Keratinocyte (primary cell): ENCODE measurements at regions not wholly inside any gene's neighbourhood (a gene's known extent, or its start where the extent isn't known, plus 50 kb on each side); places are given as distances from the start of the nearest gene placed in this dataset.

Source experiments
- EZH2 ChIP-seq: IDR thresholded peaks from one replicate; pipeline ENCODE4 v1.6.1; 2012; ENCODE audit warnings: inconsistent platforms, mild to moderate bottlenecking, low read length, moderate library complexity
- TF ChIP-seq, protein P1 (sequence below), 3 experiments: IDR thresholded peaks in 1 of 3; conservative IDR thresholded peaks in 1 of 3; optimal IDR thresholded peaks in 1 of 3; 2 replicates in 2 of 3; 3 replicates in 1 of 3; pipeline versions ENCODE3 to v1.5.1; 2011; ENCODE audit warnings: low read length in 3 of 3, mild to moderate bottlenecking in 3 of 3, moderate library complexity in 2 of 3, control low read depth in 1 of 3, inconsistent platforms in 1 of 3; ENCODE audit not compliant: insufficient read depth in 2 of 3; ENCODE audit errors: extremely low read depth in 1 of 3

DNA sequence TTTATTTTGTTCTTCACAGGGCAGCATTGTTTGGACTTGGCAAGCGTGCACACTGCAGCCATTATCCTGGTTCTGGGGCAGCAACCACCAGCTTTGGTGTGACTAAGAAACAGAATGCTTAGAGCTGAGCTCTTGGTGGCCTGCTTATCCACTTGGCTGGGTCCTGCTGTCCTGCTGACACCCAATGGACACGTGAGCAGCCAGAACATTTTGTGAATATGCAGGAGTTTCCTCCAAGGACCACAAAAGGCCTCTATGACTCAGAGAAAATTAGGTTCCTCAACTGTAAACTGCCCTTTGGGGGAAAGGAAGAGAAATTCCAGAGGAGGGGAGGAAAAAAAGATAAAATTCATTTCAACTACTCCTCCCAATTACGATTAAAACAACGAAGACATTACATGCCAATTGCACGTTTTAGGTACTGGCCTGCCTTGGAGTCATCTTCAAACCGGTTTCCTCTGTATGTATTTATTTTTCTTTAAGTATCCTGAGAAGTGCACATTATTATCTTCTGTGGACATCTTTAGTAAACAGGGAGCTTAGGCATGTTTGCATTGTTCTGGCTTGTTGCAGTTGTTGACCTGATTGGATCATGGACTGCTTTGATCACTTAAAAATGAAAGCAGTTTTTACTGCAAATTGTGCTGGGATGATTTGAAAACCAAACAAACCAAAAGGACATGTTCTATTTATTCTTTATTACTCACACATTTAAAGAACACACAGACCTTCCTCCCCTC, 82.3 kb upstream of the TLE4 start:
- TF ChIP-seq, protein P1, sequence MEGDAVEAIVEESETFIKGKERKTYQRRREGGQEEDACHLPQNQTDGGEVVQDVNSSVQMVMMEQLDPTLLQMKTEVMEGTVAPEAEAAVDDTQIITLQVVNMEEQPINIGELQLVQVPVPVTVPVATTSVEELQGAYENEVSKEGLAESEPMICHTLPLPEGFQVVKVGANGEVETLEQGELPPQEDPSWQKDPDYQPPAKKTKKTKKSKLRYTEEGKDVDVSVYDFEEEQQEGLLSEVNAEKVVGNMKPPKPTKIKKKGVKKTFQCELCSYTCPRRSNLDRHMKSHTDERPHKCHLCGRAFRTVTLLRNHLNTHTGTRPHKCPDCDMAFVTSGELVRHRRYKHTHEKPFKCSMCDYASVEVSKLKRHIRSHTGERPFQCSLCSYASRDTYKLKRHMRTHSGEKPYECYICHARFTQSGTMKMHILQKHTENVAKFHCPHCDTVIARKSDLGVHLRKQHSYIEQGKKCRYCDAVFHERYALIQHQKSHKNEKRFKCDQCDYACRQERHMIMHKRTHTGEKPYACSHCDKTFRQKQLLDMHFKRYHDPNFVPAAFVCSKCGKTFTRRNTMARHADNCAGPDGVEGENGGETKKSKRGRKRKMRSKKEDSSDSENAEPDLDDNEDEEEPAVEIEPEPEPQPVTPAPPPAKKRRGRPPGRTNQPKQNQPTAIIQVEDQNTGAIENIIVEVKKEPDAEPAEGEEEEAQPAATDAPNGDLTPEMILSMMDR (optimal IDR thresholded peaks at IDR 0.05 in 1 of 3, IDR thresholded peaks at IDR 0.05 in 1 of 3, conservative IDR thresholded peaks at IDR 0.05 in 1 of 3; ENCODE audit: extremely low read depth in 1 of 3, insufficient read depth in 2 of 3, low read length in 3 of 3), result no peak
- TF ChIP-seq EZH2, result no peak
